ENCODE measurements at regions not wholly inside any gene's neighbourhood (a gene's known extent, or its start where the extent isn't known, plus 50 kb on each side); places are given as distances from the start of the nearest gene placed in this dataset.

DNA sequence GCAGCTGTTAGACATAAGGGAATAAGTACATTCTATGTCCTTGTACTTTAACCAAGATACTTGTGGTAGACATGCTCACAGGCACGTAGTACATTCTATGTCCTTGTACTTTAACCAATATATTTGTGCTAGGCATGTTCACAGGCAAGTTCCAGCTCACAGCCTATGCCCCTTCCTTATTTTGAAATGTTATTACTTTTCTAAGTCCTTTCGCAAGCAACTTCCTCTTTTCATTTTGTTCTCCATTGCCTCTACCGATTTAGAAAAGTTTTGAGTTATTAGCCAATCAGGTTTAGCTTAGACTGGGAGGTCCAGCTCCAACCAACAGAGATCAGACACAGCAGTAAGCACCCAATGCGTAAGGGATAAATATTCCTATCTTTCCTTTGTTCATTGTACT is 60.1 kb upstream of the NUDT7 start:
- H3K4me3 ChIP-seq: no peak overlapping the region
- TF ChIP-seq POLR2A (IDR thresholded peaks at IDR 0.05) (no peak), EP300 (IDR thresholded peaks at IDR 0.05) (no peak), CTCF (IDR thresholded peaks at IDR 0.05) (no peak)
- WGBS, 2 donors: 90 to 91% methylated on average over 4 of the region's 4 CpGs
- H3K27me3 ChIP-seq: no peaks in the 10 kb centered on the region
- H3K9me3 ChIP-seq: peaks cover 0 to 12% (median 2%) of the 10 kb centered on the region in 4 donors
- H3K36me3 ChIP-seq: no peaks in the 10 kb centered on the region
- DNase-seq (ENCODE audit: low spot score in 2 of 2): no peak
- peaks cover 0 to 6% (median 0%) of the 10 kb centered on the region in 4 donors for H3K4me1 ChIP-seq
- no peak overlapping the region for H3K27ac ChIP-seq

DNA sequence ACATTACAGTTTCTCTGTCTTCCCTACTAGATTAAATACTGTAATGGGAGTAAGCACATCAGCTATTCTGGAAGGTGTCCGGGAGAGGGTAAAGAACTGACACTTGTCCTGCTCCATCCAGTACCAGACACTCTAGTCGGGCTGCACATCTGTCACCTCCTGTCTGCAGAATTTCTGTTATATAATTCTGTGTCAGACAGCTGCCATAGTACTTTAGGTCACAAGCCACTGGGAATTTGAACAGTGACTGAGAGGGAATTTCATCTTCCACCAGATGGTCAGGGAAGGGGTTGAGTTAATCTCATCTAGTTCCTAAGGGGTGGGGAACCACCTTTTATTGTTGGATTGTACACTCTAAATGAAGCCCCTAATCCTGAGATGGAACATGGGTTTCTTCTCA is 58.6 kb upstream of the NUDT7 start:
- no peaks in the 10 kb centered on the region for H3K36me3 ChIP-seq
- peaks cover 0 to 6% (median 0%) of the 10 kb centered on the region in 4 donors for H3K4me1 ChIP-seq
- H3K27ac ChIP-seq: no peak overlapping the region
- no peak overlapping the region for H3K4me3 ChIP-seq
- peaks cover 0 to 12% (median 2%) of the 10 kb centered on the region in 4 donors for H3K9me3 ChIP-seq
- TF ChIP-seq POLR2A (IDR thresholded peaks at IDR 0.05) (no peak), CTCF (IDR thresholded peaks at IDR 0.05) (no peak), EP300 (IDR thresholded peaks at IDR 0.05) (no peak)
- whole genome bisulfite sequencing, 2 donors: 89 to 92% methylated on average over 2 of the region's 2 CpGs
- no peak for DNase-seq (ENCODE audit: low spot score in 2 of 2)
- H3K27me3 ChIP-seq: no peaks in the 10 kb centered on the region

GRCh38 chr16:77666771-77667170 is 55.5 kb upstream of the NUDT7 start:
- WGBS, 2 donors: 75 to 84% methylated on average over 3 of the region's 3 CpGs
- no peak for DNase-seq (ENCODE audit: low spot score in 2 of 2)
- H3K27me3 ChIP-seq: no peaks in the 10 kb centered on the region

DNA sequence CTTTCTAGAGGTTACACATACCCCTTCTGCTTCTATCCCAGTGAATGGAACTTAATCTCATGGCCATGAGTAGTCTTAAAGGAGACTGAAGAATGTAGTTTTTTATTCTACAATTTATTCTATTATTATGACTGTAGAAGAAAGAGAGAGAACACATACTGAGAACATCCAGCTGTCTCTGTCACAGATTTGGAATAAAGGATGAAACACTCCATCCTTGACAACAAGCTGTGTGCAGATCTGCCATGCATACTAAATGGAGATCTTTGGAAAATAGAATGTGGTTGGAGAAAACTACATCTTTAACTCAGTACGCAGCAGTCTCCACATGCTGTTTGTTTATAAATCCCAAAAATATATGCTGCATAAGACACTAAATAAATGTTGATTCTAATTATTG is 54.1 kb upstream of the NUDT7 start:
- Histone ChIP-seq H3K4me3 (no peak overlapping the region), H3K36me3 (no peaks in the 10 kb centered on the region), H3K4me1 (no peaks in the 10 kb centered on the region), H3K9me3 (peaks cover 0 to under 1% (median 0%) of the 10 kb centered on the region in 4 donors), H3K27ac (no peak overlapping the region), H3K27me3 (no peaks in the 10 kb centered on the region)
- TF ChIP-seq POLR2A (IDR thresholded peaks at IDR 0.05): no peak
- TF ChIP-seq EP300 (IDR thresholded peaks at IDR 0.05): no peak
- WGBS, 2 donors: 82 to 90% methylated on average over 1 of the region's 1 CpG
- no peak for DNase-seq (ENCODE audit: low spot score in 2 of 2)

More at GRCh38 chr16:77666771-77667170, 55.5 kb upstream of the NUDT7 start:
- H3K9me3 ChIP-seq: peaks cover 0 to 12% (median 2%) of the 10 kb centered on the region in 4 donors
- H3K4me3 ChIP-seq: no peak overlapping the region
- no peak for TF ChIP-seq CTCF (IDR thresholded peaks at IDR 0.05)
- no peak for TF ChIP-seq POLR2A (IDR thresholded peaks at IDR 0.05)
- TF ChIP-seq EP300 (IDR thresholded peaks at IDR 0.05): no peak
- H3K36me3 ChIP-seq: no peaks in the 10 kb centered on the region
- H3K4me1 ChIP-seq: no peaks in the 10 kb centered on the region
- H3K27ac ChIP-seq: no peak overlapping the region

DNA sequence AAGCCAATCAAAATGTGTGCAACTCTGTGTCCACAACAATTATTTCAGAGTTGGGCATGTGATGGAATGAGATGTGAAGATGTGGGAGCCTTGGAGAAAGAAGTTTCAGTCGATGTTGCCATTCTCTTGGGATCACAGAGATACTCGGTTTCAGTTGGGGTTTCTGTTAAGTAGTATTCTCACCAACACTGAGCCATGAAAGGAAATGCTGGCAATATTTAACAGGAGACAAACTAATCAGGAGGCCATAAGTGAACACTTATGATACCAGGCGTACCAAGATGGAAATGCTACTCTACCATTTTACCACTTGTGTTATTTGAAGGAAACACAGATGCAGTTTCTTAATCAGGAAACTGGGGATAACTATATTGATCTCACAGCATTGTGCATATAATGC is 53.3 kb upstream of the NUDT7 start:
- H3K4me1 ChIP-seq: no peaks in the 10 kb centered on the region
- H3K27me3 ChIP-seq: no peaks in the 10 kb centered on the region
- H3K36me3 ChIP-seq: no peaks in the 10 kb centered on the region
- H3K27ac ChIP-seq: no peak overlapping the region
- no peaks in the 10 kb centered on the region for H3K9me3 ChIP-seq
- H3K4me3 ChIP-seq: no peak overlapping the region
- TF ChIP-seq POLR2A (IDR thresholded peaks at IDR 0.05) (no peak), CTCF (IDR thresholded peaks at IDR 0.05) (no peak), EP300 (IDR thresholded peaks at IDR 0.05) (no peak)
- DNase-seq (ENCODE audit: low spot score in 2 of 2): no peak
- 68 to 75% methylated on average over 3 of the region's 3 CpGs for WGBS, 2 donors
